ENCODE measurements at regions not wholly inside any gene's neighbourhood (a gene's known extent, or its start where the extent isn't known, plus 50 kb on each side); places are given as distances from the start of the nearest gene placed in this dataset.
"Not testable (repeated sequence)": the region's sequence is repeated elsewhere in the genome, so short reads cannot be mapped to it uniquely, and the experiment has no call there.

GRCh38 chrX:40530509-40530908, 50.3 kb upstream of the ATP6AP2 start:
- ATAC-seq (no peak), DNase-seq (no peak)
- intact Hi-C loops (cut with DNase I, micrococcal nuclease): no loop called here

GRCh38 chrX:40527543-40527942, 53.2 kb upstream of the ATP6AP2 start:
- ATAC-seq (no peak), DNase-seq (no peak)
- intact Hi-C loops (cut with DNase I, micrococcal nuclease): no loop called here

GRCh38 chrX:40526412-40526811, 54.4 kb upstream of the ATP6AP2 start:
- intact Hi-C loops (cut with DNase I, micrococcal nuclease): no loop called here
- ATAC-seq (no peak), DNase-seq (no peak)

- intact Hi-C loops (cut with DNase I, micrococcal nuclease); ATAC-seq; DNase-seq: not testable (repeated sequence)
Observed at GRCh38 chrX:40525901-40526300, 54.9 kb upstream of the ATP6AP2 start.

- intact Hi-C loops (cut with DNase I, micrococcal nuclease): no loop called here
- ATAC-seq (no peak), DNase-seq (no peak)
Observed at GRCh38 chrX:40524423-40524822, 56.3 kb upstream of the ATP6AP2 start.

- ATAC-seq (no peak), DNase-seq (no peak)
- intact Hi-C loops (cut with DNase I, micrococcal nuclease): no loop called here
Observed at GRCh38 chrX:40523852-40524251, 56.9 kb upstream of the ATP6AP2 start.

GRCh38 chrX:40521868-40522450, 58.8 kb upstream of the ATP6AP2 start:
- ATAC-seq (no peak), DNase-seq (no peak)
- intact Hi-C loops (cut with DNase I, micrococcal nuclease): no loop called here

- intact Hi-C loops (cut with DNase I, micrococcal nuclease): no loop called here
- no peak for ATAC-seq
- no peak for DNase-seq
Observed at GRCh38 chrX:40514376-40514775, 66.4 kb upstream of the ATP6AP2 start.

GRCh38 chrX:40513835-40514234, 66.9 kb upstream of the ATP6AP2 start:
- no peak for DNase-seq
- intact Hi-C loops (cut with DNase I, micrococcal nuclease): no loop called here
- no peak for ATAC-seq

GRCh38 chrX:40513012-40513411, 67.8 kb upstream of the ATP6AP2 start:
- DNase-seq: no peak
- no peak for ATAC-seq
- intact Hi-C loops (cut with DNase I, micrococcal nuclease): no loop called here

GRCh38 chrX:40511258-40511657, 69.5 kb upstream of the ATP6AP2 start:
- no peak for DNase-seq
- ATAC-seq: no peak
- intact Hi-C loops (cut with DNase I, micrococcal nuclease): no loop called here

- ATAC-seq: no peak
- intact Hi-C loops (cut with DNase I, micrococcal nuclease): no loop called here
Observed at GRCh38 chrX:40508560-40508959, 72.2 kb upstream of the ATP6AP2 start.

GRCh38 chrX:40506201-40506985, 74.4 kb upstream of the ATP6AP2 start:
- intact Hi-C loops (cut with DNase I, micrococcal nuclease): no loop called here
- ATAC-seq (no peak), DNase-seq (no peak)

More at GRCh38 chrX:40508560-40508959, 72.2 kb upstream of the ATP6AP2 start:
- no peak for DNase-seq

- intact Hi-C loops (cut with DNase I, micrococcal nuclease): no loop called here
- ATAC-seq: no peak
Observed at GRCh38 chrX:40504801-40505605, 75.8 kb upstream of the ATP6AP2 start.

GRCh38 chrX:40503094-40503493, 77.7 kb upstream of the ATP6AP2 start:
- intact Hi-C loops (cut with DNase I, micrococcal nuclease): no loop called here
- DNase-seq (no peak), ATAC-seq (no peak)

More at GRCh38 chrX:40504801-40505605, 75.8 kb upstream of the ATP6AP2 start:
- DNase-seq: no peak

- intact Hi-C loops (cut with DNase I, micrococcal nuclease): no loop called here
- ATAC-seq (no peak), DNase-seq (no peak)
Observed at GRCh38 chrX:40502688-40503087, 78.1 kb upstream of the ATP6AP2 start.

- intact Hi-C loops (cut with DNase I, micrococcal nuclease): no loop called here
- no peak for DNase-seq
- ATAC-seq: no peak
Observed at GRCh38 chrX:40501164-40501855, 79.5 kb upstream of the ATP6AP2 start.

GRCh38 chrX:40496728-40497127, 84.0 kb upstream of the ATP6AP2 start:
- ATAC-seq: no peak
- intact Hi-C loops (cut with DNase I, micrococcal nuclease): no loop called here
- DNase-seq: no peak

- intact Hi-C loops (cut with DNase I, micrococcal nuclease): no loop called here
- DNase-seq (no peak), ATAC-seq (no peak)
Observed at GRCh38 chrX:40495659-40496058, 85.1 kb upstream of the ATP6AP2 start.
